Adrenal gland (tissue), 9 donors: ENCODE measurements at regions not wholly inside any gene's neighbourhood (a gene's known extent, or its start where the extent isn't known, plus 50 kb on each side); places are given as distances from the start of the nearest gene placed in this dataset.

Experiments
- DNase-seq, 7 donors: peaks; one replicate each; pipeline ENCODE4 v3.0.0-alpha.2; 2019 to 2020
- H3K27ac ChIP-seq, 5 donors: fragments of 200-600 bp; sonication (generic) in 4 of 5; 1 replicate in 3 of 5; 2 replicates in 2 of 5; pipeline versions ENCODE4 v1.5.1 to v1.8.0; 2016 to 2020; ENCODE audit warnings: mild to moderate bottlenecking in 1 of 5
- H3K27me3 ChIP-seq: fragments of 200-600 bp; 2 replicates; pipeline ENCODE4 v1.8.0; 2021
- H3K36me3 ChIP-seq, 2 donors: fragments of 200-600 bp; replicated peaks in 1 of 2; 1 replicate in 1 of 2; 2 replicates in 1 of 2; pipeline versions ENCODE4 v1.5.1 to v1.8.0; 2018 to 2022
- H3K4me1 ChIP-seq, 2 donors: fragments of 200-600 bp; replicated peaks in 1 of 2; 1 replicate in 1 of 2; 2 replicates in 1 of 2; pipeline versions ENCODE4 v1.5.1 to v1.8.0; 2018 to 2021
- H3K4me3 ChIP-seq, 4 donors: fragments of 200-600 bp; sonication (generic) in 3 of 4; one replicate each; pipeline ENCODE4 v1.5.1; 2016 to 2018
- H3K9me3 ChIP-seq, 3 donors: fragments of 200-600 bp; sonication (generic) in 1 of 3; replicated peaks in 1 of 3; 1 replicate in 2 of 3; 2 replicates in 1 of 3; pipeline versions ENCODE4 v1.5.1 to v1.8.0; 2016 to 2021
- POLR2A ChIP-seq, 2 donors: fragments of 450-650 bp; IDR thresholded peaks; one replicate each; pipeline ENCODE4 v1.6.1; 2017; ENCODE audit warnings: antibody characterized with exemption in 2 of 2, mild to moderate bottlenecking in 2 of 2, moderate library complexity in 1 of 2
- WGBS, 4 donors: extraction: QIAGEN DNeasy Blood & Tissue Kit in 2 of 4; methylation state at CpG; one replicate each; pipeline versions ENCODE4 v1.1.5 to v1.1.7; 2013 to 2017; 5-methylcytosine and 5-hydroxymethylcytosine counted together
- intact Hi-C, 2 donors: fragments of 100-400 bp; cut with DNase I; formaldehyde crosslinking; loops; one replicate each; pipeline versions ENCODE4 v1.14.1 to v1.15.0; 2022 to 2023
- TF ChIP-seq, protein P1 (sequence below), 6 experiments: fragments of 450-650 bp in 4 of 6; fragments of 200-600 bp in 2 of 6; sonication (generic) in 1 of 6; IDR thresholded peaks; 1 replicate in 5 of 6; 2 replicates in 1 of 6; pipeline versions ENCODE4 v1.5.1 to v1.8.0; 2016 to 2021; ENCODE audit warnings: antibody characterized with exemption in 6 of 6, mild to moderate bottlenecking in 2 of 6, moderate library complexity in 1 of 6
- donor health status: healthy with polysubstance abuse.
- donor health status: Bipolar disorder and iron deficiency.
- donor health status: DM: yes; HTN: yes; CAD: no.
- donor health status: DM: no; HTN: no; CAD: no.
- donor health status: DM: no; HTN: no; CAD: no.

DNA sequence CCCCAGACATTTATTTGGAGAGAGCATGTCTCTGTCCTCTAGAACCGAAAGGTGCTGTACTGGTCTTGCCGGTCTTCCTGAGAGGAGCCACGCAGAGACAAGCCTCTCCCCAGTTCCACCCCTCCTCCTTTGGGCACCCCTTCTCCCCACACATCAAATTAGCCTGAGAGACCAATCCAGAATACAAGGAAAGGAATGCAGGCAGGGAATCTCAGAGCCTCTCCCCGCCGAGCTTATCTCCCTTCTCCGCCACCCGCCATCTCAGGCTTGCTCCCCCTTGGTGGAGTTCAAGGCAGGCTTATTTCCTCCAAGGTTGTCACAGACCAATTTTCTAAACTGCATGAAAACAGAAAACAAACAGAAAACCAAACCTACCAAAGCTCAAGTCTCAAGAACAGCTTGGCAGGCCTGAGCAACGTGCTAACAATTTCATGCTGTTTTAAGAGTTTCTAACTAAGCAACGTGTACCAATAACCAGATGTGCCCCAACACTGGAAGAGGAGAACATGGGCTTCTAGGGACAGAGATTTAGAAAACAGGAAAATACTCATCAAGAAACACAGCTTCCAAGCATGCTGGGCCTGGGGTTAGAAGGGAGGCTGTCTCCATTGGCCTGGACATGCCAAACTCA, 124.5 kb upstream of the PKDCC start:
- no peak for DNase-seq
- Histone ChIP-seq H3K9me3 (no peaks in the 10 kb centered on the region), H3K36me3 (no peaks in the 10 kb centered on the region), H3K27me3 (no peaks in the 10 kb centered on the region), H3K27ac (no peak overlapping the region), H3K4me1 (peaks cover 0 to 21% of the 10 kb centered on the region in 2 donors), H3K4me3 (no peak overlapping the region)
- 74 to 88% (median 82%) methylated on average over 9 of the region's 9 CpGs for WGBS, 4 donors
- TF ChIP-seq, protein P1, sequence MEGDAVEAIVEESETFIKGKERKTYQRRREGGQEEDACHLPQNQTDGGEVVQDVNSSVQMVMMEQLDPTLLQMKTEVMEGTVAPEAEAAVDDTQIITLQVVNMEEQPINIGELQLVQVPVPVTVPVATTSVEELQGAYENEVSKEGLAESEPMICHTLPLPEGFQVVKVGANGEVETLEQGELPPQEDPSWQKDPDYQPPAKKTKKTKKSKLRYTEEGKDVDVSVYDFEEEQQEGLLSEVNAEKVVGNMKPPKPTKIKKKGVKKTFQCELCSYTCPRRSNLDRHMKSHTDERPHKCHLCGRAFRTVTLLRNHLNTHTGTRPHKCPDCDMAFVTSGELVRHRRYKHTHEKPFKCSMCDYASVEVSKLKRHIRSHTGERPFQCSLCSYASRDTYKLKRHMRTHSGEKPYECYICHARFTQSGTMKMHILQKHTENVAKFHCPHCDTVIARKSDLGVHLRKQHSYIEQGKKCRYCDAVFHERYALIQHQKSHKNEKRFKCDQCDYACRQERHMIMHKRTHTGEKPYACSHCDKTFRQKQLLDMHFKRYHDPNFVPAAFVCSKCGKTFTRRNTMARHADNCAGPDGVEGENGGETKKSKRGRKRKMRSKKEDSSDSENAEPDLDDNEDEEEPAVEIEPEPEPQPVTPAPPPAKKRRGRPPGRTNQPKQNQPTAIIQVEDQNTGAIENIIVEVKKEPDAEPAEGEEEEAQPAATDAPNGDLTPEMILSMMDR (IDR thresholded peaks at IDR 0.05) = no peak
- no peak for TF ChIP-seq POLR2A (IDR thresholded peaks at IDR 0.05)
- intact Hi-C loops = no loop called here

DNA sequence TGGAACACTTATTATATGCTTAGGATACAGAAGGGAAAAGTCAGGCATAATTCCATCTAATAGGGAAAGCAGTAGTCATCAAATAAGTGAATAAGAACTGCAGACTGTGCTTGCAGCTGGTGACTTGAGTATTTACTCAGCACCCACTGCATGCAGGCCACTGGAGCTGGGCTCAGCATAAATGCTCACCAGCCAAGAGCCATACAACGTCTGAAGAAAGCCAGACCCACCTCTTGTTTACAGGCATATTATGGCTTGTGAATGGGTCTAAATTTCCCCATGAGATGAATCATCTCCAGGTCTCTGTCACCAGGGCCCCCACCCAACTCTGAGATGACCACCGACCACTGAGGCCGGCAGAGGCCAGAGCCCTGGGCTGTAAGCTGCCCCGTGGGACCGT, 123.8 kb upstream of the PKDCC start:
- peaks cover 0 to 22% of the 10 kb centered on the region in 2 donors for H3K4me1 ChIP-seq
- H3K9me3 ChIP-seq = no peaks in the 10 kb centered on the region
- no peaks in the 10 kb centered on the region for H3K36me3 ChIP-seq
- H3K27ac ChIP-seq = no peak overlapping the region
- intact Hi-C loops = no loop called here
- 76 to 95% (median 85%) methylated on average over 5 of the region's 5 CpGs for WGBS, 4 donors
- no peaks in the 10 kb centered on the region for H3K27me3 ChIP-seq
- no peak for DNase-seq
- no peak for TF ChIP-seq POLR2A (IDR thresholded peaks at IDR 0.05)
- TF ChIP-seq, protein P1 (IDR thresholded peaks at IDR 0.05) = no peak
- no peak overlapping the region for H3K4me3 ChIP-seq

GRCh38 chr2:41924709-41925408, 123.0 kb upstream of the PKDCC start:
- 79 to 84% (median 80%) methylated on average over 4 of the region's 4 CpGs for WGBS, 4 donors
- no peak overlapping the region for H3K4me3 ChIP-seq
- H3K27me3 ChIP-seq = no peaks in the 10 kb centered on the region
- no peak overlapping the region for H3K27ac ChIP-seq
- peaks cover 0 to 22% of the 10 kb centered on the region in 2 donors for H3K4me1 ChIP-seq
- H3K9me3 ChIP-seq = no peaks in the 10 kb centered on the region
- intact Hi-C loops = no loop called here
- TF ChIP-seq POLR2A (IDR thresholded peaks at IDR 0.05) = no peak
- TF ChIP-seq, protein P1 (IDR thresholded peaks at IDR 0.05) = no peak
- no peaks in the 10 kb centered on the region for H3K36me3 ChIP-seq
- DNase-seq = peak in 1 of 7 donors; percentile 53

GRCh38 chr2:41925712-41926111, 122.1 kb upstream of the PKDCC start:
- Histone ChIP-seq H3K27ac (peak overlapping the region in 1 of 5 donors; percentile 88), H3K4me1 (peaks cover 0 to 22% of the 10 kb centered on the region in 2 donors), H3K4me3 (no peak overlapping the region), H3K36me3 (no peaks in the 10 kb centered on the region), H3K27me3 (no peaks in the 10 kb centered on the region), H3K9me3 (no peaks in the 10 kb centered on the region)
- peak in 1 of 7 donors; percentile 28 for DNase-seq
- WGBS, 4 donors = 86 to 95% (median 93%) methylated on average over 2 of the region's 2 CpGs
- intact Hi-C loops = no loop called here
- no peak for TF ChIP-seq POLR2A (IDR thresholded peaks at IDR 0.05)
- TF ChIP-seq, protein P1 (IDR thresholded peaks at IDR 0.05) = no peak
